ENCODE measurements at regions not wholly inside any gene's neighbourhood (a gene's known extent, or its start where the extent isn't known, plus 50 kb on each side); places are given as distances from the start of the nearest gene placed in this dataset.

DNA sequence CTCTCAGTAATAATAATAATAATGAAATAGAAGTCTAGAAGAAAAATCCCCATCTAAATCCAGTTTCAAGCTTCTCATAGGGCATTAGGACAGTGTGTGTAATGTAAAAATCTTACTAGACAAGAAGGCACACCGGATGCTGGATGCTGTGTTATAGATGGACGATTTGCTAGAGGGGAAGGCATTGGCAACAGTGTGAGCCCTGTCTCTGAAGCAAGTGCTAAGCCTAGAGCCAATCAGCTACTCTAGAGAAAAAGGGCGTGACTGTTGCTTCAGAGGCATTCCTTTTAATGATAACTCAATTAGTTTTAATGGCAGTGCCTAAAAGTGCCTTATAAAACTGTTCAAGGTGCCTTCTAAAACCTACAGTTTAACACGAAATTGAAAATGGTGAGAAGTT is 344.9 kb downstream of the TDRD15 start:
- no peak overlapping the region for H3K4me3 ChIP-seq (ENCODE audit: low read length)
- no peak for DNase-seq (ENCODE audit: low read depth)
- TF ChIP-seq, protein P1, sequence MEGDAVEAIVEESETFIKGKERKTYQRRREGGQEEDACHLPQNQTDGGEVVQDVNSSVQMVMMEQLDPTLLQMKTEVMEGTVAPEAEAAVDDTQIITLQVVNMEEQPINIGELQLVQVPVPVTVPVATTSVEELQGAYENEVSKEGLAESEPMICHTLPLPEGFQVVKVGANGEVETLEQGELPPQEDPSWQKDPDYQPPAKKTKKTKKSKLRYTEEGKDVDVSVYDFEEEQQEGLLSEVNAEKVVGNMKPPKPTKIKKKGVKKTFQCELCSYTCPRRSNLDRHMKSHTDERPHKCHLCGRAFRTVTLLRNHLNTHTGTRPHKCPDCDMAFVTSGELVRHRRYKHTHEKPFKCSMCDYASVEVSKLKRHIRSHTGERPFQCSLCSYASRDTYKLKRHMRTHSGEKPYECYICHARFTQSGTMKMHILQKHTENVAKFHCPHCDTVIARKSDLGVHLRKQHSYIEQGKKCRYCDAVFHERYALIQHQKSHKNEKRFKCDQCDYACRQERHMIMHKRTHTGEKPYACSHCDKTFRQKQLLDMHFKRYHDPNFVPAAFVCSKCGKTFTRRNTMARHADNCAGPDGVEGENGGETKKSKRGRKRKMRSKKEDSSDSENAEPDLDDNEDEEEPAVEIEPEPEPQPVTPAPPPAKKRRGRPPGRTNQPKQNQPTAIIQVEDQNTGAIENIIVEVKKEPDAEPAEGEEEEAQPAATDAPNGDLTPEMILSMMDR (conservative IDR thresholded peaks at IDR 0.05; ENCODE audit: low read depth, low read length) = no peak

DNA sequence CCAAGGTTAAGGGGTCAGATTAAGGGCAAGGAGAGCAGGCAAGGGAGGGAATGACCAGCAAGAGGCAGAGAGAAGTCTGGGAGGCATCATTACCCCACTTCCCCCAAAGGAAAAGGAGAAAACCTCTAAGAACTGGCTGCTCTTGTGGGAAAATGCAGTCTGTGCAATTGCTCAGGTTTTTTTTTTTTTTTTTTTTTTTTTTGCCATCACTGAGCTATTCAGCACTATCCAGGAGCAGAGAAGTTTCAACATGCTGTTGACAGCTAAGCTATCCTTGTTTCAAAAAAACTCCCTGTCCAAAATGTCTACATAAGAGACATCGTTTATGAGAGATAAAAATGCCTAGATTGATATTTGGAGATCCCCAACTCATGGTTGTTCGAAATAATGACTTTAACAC is 345.4 kb downstream of the TDRD15 start:
- H3K4me3 ChIP-seq (ENCODE audit: low read length) = no peak overlapping the region
- TF ChIP-seq, protein P1 (conservative IDR thresholded peaks at IDR 0.05; ENCODE audit: low read depth, low read length) = no peak
- DNase-seq (ENCODE audit: low read depth) = no peak

DNA sequence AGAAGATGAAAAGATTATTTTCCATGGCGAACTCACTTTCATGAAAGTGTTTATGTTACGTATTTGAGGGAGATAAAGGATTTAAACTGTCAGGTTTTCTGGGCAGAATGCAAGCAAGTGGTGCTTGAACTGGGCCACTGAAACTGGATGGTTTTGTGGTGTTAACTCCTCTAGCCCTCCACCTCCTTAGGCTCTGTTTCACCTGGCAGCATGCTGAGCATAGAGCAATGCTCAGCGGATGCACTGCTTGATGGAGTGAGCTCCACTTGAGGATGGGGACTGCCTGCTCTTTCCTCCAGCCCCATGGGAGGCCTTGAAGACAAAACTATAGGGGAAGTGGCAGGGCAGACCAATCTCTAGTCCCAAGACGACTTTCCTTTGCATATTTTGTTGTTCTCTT is 345.8 kb downstream of the TDRD15 start:
- TF ChIP-seq, protein P1 (conservative IDR thresholded peaks at IDR 0.05; ENCODE audit: low read depth, low read length) = no peak
- no peak overlapping the region for H3K4me3 ChIP-seq (ENCODE audit: low read length)
- no peak for DNase-seq (ENCODE audit: low read depth)

DNA sequence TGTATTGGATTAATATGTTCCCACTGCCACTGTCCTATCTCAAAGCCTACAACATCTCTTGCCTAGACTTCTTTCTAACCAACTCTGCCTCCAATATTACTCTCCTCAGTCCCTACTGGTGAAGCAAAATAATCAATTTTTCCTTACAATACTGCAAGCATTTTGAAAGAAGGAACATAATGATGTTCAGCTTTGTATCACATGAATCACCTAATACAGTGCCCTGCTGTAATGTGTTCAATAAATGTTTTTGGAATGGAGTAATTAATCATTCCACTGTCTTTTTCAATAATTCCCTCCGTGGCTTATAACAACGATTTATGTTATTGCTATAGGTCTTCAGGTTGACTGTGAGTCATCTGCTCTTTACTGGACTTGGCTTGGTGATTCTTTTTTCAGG is 356.4 kb downstream of the TDRD15 start:
- TF ChIP-seq, protein P1 (conservative IDR thresholded peaks at IDR 0.05; ENCODE audit: low read depth, low read length) = no peak
- no peak for DNase-seq (ENCODE audit: low read depth)
- H3K4me3 ChIP-seq (ENCODE audit: low read length) = no peak overlapping the region

DNA sequence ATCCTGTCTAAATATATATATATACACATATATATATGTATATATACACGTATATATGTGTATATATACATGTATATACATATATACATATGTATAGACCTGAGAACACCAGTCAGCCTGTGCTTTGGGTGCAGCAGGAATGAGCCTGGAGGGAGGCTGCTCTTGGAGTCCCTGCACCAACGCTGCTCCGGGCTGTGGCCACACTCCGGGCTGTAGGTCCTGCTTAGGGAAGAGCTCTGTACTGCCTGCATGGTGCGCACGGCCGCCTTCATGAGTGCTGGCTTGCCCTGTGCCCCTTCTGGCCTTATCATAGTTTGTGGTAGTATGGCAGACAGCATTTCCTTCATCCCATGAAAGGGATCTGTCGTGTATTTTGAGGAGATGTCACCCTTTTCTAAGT is 360.9 kb downstream of the TDRD15 start:
- no peak for DNase-seq (ENCODE audit: low read depth)

DNA sequence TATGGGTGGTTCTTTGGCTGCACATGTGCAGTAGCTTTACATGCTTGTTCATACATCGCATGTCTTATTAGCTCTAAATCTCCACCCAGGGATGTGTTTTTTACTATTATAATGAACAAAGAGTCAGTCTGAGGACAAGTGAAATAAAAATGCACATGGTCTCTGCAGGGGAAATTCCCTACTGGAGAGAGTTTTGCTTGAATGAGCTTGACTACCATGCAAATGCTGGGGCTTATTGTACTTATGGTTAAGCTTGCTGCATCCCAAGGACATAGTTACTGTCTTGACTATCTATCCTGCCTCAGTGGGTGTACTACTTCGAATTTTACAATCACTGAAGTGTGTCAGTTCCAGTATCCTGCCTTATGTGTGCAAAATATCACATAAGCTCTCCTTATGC is 362.7 kb downstream of the TDRD15 start:
- no peak for DNase-seq (ENCODE audit: low read depth)
- no peak overlapping the region for H3K4me3 ChIP-seq (ENCODE audit: low read length)
- TF ChIP-seq, protein P1 (conservative IDR thresholded peaks at IDR 0.05; ENCODE audit: low read depth, low read length) = no peak

More for the DNA sequence above, 360.9 kb downstream of the TDRD15 start:
- TF ChIP-seq, protein P1 (conservative IDR thresholded peaks at IDR 0.05; ENCODE audit: low read depth, low read length) = no peak
- H3K4me3 ChIP-seq (ENCODE audit: low read length) = no peak overlapping the region

DNA sequence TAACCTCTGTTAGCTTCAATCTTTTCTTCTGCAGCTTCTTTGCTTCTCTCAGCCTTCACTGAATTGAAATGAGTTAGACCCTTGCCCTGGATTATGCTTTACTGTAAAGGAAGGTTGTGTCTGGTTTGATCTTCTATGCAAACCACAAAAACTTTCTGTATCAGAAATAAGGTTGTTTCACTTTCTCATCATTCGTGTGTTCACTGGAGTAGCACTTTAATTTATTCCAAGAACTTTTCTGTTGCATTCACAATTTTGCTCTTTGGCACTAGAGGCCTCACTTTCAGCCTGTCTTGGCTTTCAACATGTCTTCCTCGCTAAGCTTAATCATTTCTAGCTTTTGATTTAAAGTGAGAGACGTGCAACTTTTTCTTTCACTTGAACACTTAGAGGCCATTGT is 365.3 kb downstream of the TDRD15 start:
- no peak for DNase-seq (ENCODE audit: low read depth)
- TF ChIP-seq, protein P1 (conservative IDR thresholded peaks at IDR 0.05; ENCODE audit: low read depth, low read length) = no peak
- H3K4me3 ChIP-seq (ENCODE audit: low read length) = no peak overlapping the region

All from retinal pigment epithelial cell (primary cell).